ENCODE measurements at regions not wholly inside any gene's neighbourhood (a gene's known extent, or its start where the extent isn't known, plus 50 kb on each side); places are given as distances from the start of the nearest gene placed in this dataset.
A peak's percentile ranks its signal among the peaks of the same experiment; 100 is the strongest.
"Not testable (repeated sequence)": the region's sequence is repeated elsewhere in the genome, so short reads cannot be mapped to it uniquely, and the experiment has no call there.

GRCh38 chr2:91497129-91498064 lies 2805.9 kb downstream of the RPIA start:
- DNase-seq (ENCODE audit: low spot score), result peak; percentile 12
- not testable (repeated sequence) for ATAC-seq

- not testable (repeated sequence) for ATAC-seq; DNase-seq (ENCODE audit: low spot score)
These were observed 2806.6 kb downstream of the RPIA start for GRCh38 chr2:91498065-91498449.

DNA sequence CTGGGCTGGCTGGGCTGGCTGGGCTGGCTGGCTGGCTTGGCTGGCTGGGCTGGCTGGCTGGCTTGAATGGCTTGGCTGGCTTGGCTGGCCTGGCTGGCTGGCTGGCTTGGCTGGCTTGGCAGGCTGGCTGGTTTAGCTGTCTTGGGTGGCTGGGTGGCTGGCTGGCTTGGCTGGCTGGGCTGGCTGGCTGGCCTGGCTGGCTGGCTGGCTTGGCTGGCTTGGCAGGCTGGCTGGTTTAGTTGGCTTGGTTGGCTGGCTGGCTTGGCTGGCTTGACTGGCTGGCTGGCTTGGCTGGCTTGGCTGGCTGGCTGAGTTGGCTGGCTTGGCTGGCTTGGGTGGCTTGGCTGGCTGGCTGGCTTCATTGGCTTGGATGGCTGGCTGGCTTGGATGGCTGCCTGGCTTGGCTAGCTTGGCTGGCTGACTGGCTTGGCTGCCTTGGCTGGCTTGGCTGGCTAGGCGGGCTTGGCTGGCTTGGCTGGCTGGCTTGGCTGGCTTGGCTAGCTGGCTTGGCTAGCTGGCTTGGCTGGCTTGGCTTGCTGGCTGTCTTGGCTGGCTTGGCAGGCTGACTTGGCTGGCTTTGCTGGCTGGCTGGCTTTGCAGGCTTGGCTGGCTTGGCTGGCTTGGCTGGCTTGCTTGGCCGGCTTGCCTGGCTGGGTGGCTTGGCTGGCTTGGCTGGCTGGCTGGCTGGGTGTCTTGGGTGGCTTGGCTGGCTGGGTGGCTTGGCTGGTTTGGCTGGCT lies 2807.2 kb downstream of the RPIA start:
- not testable (repeated sequence) for ATAC-seq
- peak; percentile 51 for DNase-seq (ENCODE audit: low spot score)

GRCh38 chr2:91499431-91500050 lies 2808.1 kb downstream of the RPIA start:
- DNase-seq (ENCODE audit: low spot score), result peak; percentile 46
- not testable (repeated sequence) for ATAC-seq

DNA sequence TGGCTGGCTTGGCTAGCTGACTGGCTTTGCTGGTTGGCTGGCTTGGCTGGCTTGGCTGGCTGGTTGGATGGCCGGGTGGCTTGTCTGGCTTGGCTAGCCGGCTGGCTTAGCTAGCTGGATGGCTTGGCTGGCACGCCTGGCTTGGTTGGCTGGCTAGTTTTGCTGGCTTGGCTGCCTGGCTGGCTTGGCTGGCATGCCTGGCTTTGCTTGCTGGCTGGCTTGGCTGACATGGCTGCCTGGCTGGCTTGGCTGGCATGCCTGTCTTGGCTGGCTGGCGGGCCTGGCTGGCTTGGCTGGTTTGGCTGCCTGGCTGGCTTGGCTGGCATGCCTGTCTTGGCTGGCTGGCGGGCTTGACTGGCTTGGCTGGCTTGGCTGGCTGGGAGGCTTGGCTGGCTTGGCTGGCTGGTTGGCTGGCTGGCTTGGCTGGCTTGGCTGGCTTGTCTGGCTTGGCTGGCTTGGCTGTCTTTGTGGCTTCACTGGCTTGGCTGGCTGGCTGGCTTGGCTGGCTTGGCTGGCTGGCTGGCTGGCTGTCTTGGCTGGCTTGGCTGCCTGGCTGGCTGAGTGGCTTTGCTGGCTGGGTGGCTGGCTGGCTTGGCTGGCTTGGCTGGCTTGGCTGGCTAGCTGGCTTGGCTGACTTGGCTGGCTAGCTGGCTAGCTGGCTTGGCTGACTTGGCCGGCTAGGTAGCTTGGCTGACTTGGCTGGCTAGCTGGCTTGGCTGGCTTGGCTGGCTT lies 2808.9 kb downstream of the RPIA start:
- ATAC-seq, result not testable (repeated sequence)
- DNase-seq (ENCODE audit: low spot score), result peak; percentile 44

- not testable (repeated sequence) for ATAC-seq
These were observed 2809.5 kb downstream of the RPIA start for GRCh38 chr2:91500978-91501310.

DNA sequence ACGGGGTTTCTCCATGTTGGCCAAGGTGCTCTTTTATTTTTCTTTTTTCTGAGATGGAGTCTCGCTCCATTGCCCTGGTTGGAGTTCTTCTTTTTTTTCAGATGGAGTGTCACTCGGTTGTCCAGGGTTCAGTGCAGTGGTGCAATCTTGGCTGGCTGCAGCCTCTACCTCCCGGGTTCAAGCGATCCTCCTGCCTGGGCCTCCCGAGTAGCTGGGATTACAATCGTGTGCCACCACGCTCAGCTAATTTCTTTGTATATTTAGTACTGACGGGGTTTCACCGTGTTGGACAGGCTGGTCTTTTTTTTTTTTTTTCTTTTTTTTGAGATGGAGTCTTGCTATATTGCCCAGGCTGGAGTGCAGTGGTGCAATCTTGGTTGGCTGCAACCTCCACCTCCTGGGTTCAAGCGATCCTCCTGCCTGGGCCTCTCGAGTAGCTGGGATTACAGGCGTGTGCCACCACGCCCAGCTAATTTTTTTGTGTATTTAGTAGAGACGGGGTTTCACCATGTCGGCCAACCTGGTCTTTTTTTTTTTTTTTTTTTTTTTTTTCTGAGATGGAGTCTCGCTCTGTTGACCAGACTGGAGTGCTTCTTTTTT lies 2810.1 kb downstream of the RPIA start:
- not testable (repeated sequence) for ATAC-seq
- DNase-seq (ENCODE audit: low spot score), result peak; percentile 39

More at GRCh38 chr2:91500978-91501310, 2809.5 kb downstream of the RPIA start:
- not testable (repeated sequence) for DNase-seq (ENCODE audit: low spot score)

- ATAC-seq; DNase-seq (ENCODE audit: low spot score): not testable (repeated sequence)
These were observed 2812.1 kb downstream of the RPIA start for GRCh38 chr2:91503572-91503958.

DNA sequence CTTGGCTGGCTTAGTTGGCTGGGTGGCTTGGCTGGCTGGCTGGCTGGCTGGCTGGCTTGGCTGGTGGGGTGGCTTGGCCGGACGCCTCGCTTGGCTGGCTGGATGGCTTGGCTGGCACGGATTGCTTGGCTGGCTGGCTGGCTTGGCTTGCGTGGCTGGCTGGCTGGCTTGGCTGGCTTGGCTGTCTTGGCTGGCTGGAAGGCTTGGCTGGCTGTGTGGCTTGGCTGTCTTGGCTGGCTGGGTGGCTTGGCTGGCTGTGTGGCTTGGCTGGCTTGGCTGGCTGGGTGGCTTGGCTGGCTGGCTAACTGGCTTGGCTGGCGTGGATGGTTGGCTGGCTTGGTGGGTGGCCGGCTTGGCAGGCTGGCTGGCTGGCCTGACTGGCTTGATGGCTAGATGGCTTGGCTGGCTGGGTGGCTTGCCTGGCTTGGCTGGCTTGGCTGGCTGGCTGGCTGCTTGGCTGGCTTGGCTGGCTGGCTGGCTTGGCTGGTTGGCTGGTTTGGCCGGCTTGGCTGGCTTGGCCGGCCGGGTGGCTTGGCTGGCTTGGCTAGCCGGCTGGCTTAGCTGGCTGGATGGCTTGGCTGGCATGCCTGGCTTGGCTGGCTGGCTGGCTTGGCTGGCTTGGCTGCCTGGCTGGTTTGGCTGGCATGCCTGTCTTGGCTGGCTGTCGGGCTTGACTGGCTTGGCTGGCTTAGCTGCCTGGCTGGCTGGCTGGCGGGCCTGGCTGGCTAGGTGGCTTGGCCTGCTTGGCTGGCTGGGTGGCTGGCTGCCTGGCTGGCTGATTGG lies 2812.7 kb downstream of the RPIA start:
- peak; percentile 42 for DNase-seq (ENCODE audit: low spot score)
- not testable (repeated sequence) for ATAC-seq

DNA sequence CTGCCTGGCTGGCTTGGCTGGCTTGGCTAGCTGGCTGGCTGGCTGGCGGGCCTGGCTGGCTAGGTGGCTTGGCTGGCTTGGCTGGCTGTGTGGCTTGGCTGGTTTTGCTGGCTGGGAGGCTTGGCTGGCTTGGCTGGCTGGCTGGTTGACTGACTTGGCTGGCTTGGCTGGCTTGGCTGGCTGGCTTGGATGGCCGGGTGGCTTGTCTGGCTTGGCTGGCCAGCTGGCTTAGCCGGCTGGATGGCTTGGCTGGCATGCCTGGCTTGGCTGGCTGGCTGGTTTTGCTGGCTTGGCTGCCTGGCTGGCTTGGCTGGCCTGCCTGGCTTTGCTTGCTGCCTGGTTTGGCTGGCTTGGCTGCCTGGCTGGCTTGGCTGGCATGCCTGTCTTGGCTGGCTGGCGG lies 2817.3 kb downstream of the RPIA start:
- peak; percentile 32 for DNase-seq (ENCODE audit: low spot score)
- not testable (repeated sequence) for ATAC-seq

- not testable (repeated sequence) for ATAC-seq
- DNase-seq (ENCODE audit: low spot score), result peak; percentile 18
These were observed 2817.8 kb downstream of the RPIA start for GRCh38 chr2:91509276-91509675.

- peak; percentile 4 for DNase-seq (ENCODE audit: low spot score)
- not testable (repeated sequence) for ATAC-seq
These were observed 2819.7 kb downstream of the RPIA start for GRCh38 chr2:91511166-91511565.

DNA sequence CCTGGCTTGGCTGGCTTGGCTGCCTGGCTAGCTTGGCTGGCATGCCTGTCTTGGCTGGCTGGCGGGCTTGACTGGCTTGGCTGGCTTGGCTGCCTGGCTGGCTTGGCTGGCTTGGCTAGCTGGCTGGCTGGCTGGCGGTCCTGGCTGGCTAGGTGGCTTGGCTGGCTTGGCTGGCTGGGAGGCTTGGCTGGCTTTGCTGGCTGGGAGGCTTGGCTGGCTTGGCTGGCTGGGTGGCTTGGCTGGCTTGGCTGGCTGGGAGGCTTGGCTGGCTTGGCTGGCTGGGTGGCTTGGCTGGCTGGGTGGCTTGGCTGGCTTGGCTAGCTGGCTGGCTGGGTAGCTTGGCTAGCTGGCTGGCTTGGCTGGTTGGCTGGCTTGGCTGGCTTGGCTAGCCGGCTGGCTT lies 2824.5 kb downstream of the RPIA start:
- DNase-seq (ENCODE audit: low spot score), result not testable (repeated sequence)

GRCh38 chr2:91516669-91517068 lies 2825.2 kb downstream of the RPIA start:
- DNase-seq (ENCODE audit: low spot score), result peak; percentile 14
- ATAC-seq, result not testable (repeated sequence)

More for the DNA sequence above, 2824.5 kb downstream of the RPIA start:
- ATAC-seq, result not testable (repeated sequence)

- ATAC-seq, result not testable (repeated sequence)
- peak; percentile 29 for DNase-seq (ENCODE audit: low spot score)
These were observed 2826.4 kb downstream of the RPIA start for GRCh38 chr2:91517846-91518245.

GRCh38 chr2:91518361-91518981 lies 2827.0 kb downstream of the RPIA start:
- not testable (repeated sequence) for ATAC-seq
- DNase-seq (ENCODE audit: low spot score), result peak; percentile 38

- peak; percentile 11 for DNase-seq (ENCODE audit: low spot score)
- not testable (repeated sequence) for ATAC-seq
These were observed 2827.9 kb downstream of the RPIA start for GRCh38 chr2:91519359-91519758.

DNA sequence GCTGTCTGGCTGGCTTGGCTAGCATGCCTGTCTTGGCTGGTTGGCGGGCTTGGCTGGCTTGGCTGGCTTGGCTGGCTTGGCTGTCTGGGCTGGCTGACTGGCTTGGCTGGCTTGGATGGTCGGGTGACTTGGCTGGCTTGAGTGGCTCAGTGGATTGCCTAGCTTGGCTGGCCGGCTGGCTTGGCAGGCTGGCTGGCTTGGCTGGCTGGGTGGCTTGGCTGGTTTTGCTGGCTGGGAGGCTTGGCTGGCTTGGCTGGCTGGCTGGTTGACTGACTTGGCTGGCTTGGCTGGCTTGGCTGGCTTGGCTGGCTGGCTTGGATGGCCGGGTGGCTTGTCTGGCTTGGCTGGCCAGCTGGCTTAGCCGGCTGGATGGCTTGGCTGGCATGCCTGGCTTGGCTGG lies 2828.4 kb downstream of the RPIA start:
- not testable (repeated sequence) for ATAC-seq

DNA sequence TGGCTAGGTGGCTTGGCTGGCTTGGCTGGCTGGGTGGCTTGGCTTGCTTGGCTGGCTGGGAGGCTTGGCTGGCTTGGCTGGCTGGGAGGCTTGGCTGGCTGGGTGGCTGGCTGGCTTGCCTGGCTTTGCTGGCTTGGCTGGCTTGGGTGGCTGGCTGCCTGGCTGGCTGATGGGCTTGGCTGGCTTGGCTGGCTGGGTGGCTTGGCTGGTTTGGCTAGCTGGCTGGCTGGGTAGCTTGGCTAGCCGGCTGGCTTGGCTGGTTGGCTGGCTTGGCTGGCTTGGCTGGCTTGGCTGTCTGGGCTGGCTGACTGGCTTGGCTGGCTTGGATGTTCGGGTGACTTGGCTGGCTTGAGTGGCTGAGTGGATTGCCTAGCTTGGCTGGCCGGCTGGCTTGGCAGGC lies 2829.1 kb downstream of the RPIA start:
- peak; percentile 6 for DNase-seq (ENCODE audit: low spot score)
- not testable (repeated sequence) for ATAC-seq

More for the DNA sequence above, 2828.4 kb downstream of the RPIA start:
- peak; percentile 19 for DNase-seq (ENCODE audit: low spot score)
